Upper lobe of right lung (tissue), 1 donor: ENCODE measurements at regions not wholly inside any gene's neighbourhood (a gene's known extent, or its start where the extent isn't known, plus 50 kb on each side); places are given as distances from the start of the nearest gene placed in this dataset.

Experiments used
- ATAC-seq: fragments of 200-7000 bp; cut with Tn5 transposase; one replicate; pipeline ENCODE4 v1.9.1; 2020; ENCODE audit warnings: mild to moderate bottlenecking, moderate library complexity
- DNase-seq: peaks from one replicate; pipeline ENCODE4 v3.0.0-alpha.2; 2020
- H3K27ac ChIP-seq: fragments of 200-600 bp; one replicate; pipeline ENCODE4 v1.8.0; 2022
- H3K27me3 ChIP-seq: fragments of 200-600 bp; one replicate; pipeline ENCODE4 v1.8.0; 2022; ENCODE audit warnings: mild to moderate bottlenecking
- H3K36me3 ChIP-seq: fragments of 200-600 bp; one replicate; pipeline ENCODE4 v1.8.0; 2022
- H3K4me1 ChIP-seq: fragments of 200-600 bp; one replicate; pipeline ENCODE4 v1.8.0; 2022
- H3K4me3 ChIP-seq: fragments of 200-600 bp; one replicate; pipeline ENCODE4 v1.8.0; 2022; ENCODE audit warnings: mild to moderate bottlenecking
- H3K9me3 ChIP-seq: fragments of 200-600 bp; one replicate; pipeline ENCODE4 v1.8.0; 2022
- intact Hi-C: fragments of 100-400 bp; cut with DNase I; formaldehyde crosslinking; loops from one replicate; pipeline ENCODE4 v1.11.0; 2022
- TF ChIP-seq, protein P1 (sequence below): fragments of 200-600 bp; IDR thresholded peaks from one replicate; pipeline ENCODE4 v1.8.0; 2022; ENCODE audit warnings: antibody characterized with exemption
- donor health status: DM: no; HTN: yes; CAD: no; lungs with severe emphysema.

DNA sequence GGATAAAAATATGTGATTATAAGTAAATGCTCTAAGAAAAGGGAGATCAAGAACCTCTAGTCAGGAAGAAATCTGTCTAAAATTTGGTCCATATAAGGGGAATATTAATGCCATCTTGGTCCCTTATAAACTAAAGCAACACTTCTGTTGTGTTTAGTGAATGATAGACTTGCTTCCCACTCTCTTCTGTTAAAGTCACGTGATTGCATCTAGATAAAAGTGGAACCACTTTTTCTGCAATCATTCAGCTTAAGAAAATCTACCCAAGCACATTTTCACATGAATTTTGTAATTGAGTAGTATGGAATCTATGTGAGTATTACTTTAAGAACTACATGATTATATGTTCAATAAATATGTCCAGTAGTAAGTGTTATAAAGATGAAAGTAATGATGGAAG lies 782.9 kb upstream of the MIR17HG start:
- no peak overlapping the region for H3K27ac ChIP-seq
- intact Hi-C loops = no loop called here
- no peak for ATAC-seq

DNA sequence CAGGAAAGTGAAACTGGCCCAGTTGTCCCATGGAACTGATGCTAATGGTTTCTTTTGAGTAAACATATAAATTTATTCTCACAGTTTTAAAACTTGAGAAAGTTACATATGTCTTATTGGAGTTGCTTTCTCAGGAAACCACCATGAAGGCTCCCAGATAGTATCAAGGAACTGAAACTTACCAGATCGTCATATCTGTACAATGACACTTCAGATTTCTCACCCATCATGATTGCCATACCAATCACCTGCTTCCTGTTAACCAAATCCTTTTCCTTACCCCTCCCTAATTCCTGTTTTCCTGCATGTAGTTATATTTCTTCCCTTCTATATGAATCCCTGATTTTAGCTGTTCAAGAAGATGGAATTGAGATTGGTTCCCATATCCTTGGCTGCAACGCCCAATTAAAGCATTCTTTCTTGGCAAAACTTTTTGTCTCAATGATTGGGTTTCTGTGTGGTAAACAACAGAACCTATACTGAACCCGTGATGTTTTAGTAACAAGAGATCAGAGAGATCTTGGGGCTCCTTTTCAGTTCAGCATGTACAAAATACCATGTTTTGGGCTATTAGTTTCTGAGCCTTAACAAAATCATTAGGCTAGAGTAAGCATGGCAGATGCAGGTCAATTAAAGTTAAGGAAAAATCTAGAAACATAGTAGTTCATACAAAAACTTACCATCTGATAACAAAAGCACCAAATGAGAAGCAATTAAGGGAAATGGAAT lies 781.3 kb upstream of the MIR17HG start:
- no peak for DNase-seq
- H3K4me1 ChIP-seq = no peaks in the 10 kb centered on the region
- no peak overlapping the region for H3K4me3 ChIP-seq
- no peak for ATAC-seq
- no peak overlapping the region for H3K27ac ChIP-seq
- intact Hi-C loops = no loop called here
- H3K36me3 ChIP-seq = no peaks in the 10 kb centered on the region
- TF ChIP-seq, protein P1, sequence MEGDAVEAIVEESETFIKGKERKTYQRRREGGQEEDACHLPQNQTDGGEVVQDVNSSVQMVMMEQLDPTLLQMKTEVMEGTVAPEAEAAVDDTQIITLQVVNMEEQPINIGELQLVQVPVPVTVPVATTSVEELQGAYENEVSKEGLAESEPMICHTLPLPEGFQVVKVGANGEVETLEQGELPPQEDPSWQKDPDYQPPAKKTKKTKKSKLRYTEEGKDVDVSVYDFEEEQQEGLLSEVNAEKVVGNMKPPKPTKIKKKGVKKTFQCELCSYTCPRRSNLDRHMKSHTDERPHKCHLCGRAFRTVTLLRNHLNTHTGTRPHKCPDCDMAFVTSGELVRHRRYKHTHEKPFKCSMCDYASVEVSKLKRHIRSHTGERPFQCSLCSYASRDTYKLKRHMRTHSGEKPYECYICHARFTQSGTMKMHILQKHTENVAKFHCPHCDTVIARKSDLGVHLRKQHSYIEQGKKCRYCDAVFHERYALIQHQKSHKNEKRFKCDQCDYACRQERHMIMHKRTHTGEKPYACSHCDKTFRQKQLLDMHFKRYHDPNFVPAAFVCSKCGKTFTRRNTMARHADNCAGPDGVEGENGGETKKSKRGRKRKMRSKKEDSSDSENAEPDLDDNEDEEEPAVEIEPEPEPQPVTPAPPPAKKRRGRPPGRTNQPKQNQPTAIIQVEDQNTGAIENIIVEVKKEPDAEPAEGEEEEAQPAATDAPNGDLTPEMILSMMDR = no peak
- no peaks in the 10 kb centered on the region for H3K27me3 ChIP-seq
- H3K9me3 ChIP-seq = no peaks in the 10 kb centered on the region

More for the DNA sequence above, 782.9 kb upstream of the MIR17HG start:
- Histone ChIP-seq H3K4me3 (no peak overlapping the region), H3K4me1 (no peaks in the 10 kb centered on the region), H3K36me3 (no peaks in the 10 kb centered on the region), H3K27me3 (no peaks in the 10 kb centered on the region), H3K9me3 (no peaks in the 10 kb centered on the region)
- TF ChIP-seq, protein P1 = no peak
- no peak for DNase-seq

DNA sequence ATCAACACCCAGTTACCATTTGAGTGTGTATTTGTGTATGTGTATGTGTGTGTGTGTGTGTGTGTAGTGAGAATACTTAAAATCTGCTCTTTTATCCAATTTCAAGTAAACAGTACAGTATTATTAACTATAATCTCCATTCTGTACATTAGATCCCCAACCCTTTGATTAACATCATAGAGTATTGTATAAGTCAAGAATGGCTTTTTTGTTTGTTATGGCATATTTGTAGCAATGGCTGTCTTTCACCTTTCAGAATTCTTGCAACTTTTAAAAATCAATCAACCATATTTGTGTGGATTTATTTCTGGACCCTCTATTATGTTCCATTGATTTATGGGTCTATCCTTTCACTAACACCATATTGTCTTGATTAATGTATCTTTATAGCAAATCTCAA lies 779.3 kb upstream of the MIR17HG start:
- ATAC-seq (no peak), DNase-seq (no peak)
- intact Hi-C loops = no loop called here
- no peaks in the 10 kb centered on the region for H3K27me3 ChIP-seq
- H3K9me3 ChIP-seq = no peaks in the 10 kb centered on the region
- H3K4me3 ChIP-seq = no peak overlapping the region
- TF ChIP-seq, protein P1 = no peak
- H3K36me3 ChIP-seq = no peaks in the 10 kb centered on the region
- no peaks in the 10 kb centered on the region for H3K4me1 ChIP-seq
- H3K27ac ChIP-seq = no peak overlapping the region

DNA sequence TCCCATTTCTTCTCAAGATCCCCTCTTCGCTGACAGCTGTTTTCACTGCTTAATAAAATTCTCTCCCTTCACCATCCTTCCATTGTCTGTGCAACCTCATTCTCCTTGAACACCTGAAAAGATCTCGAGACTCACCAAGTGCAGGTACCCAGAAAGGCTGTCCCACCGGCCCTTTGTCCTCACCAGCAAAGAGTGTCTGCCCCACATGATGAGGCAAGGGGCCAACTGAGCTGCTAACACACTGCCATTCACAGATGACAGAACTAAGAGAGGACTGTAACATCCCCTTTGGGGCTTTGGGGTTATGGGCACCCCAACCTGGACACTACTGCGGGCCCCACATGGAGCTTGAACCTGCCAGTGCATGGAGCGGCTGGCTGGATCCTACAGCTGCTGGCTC lies 771.4 kb upstream of the MIR17HG start:
- Histone ChIP-seq H3K36me3 (no peaks in the 10 kb centered on the region), H3K27ac (no peak overlapping the region), H3K4me1 (no peaks in the 10 kb centered on the region), H3K4me3 (no peak overlapping the region), H3K27me3 (no peaks in the 10 kb centered on the region), H3K9me3 (no peaks in the 10 kb centered on the region)
- intact Hi-C loops = no loop called here
- TF ChIP-seq, protein P1 = no peak
- no peak for DNase-seq
- no peak for ATAC-seq

DNA sequence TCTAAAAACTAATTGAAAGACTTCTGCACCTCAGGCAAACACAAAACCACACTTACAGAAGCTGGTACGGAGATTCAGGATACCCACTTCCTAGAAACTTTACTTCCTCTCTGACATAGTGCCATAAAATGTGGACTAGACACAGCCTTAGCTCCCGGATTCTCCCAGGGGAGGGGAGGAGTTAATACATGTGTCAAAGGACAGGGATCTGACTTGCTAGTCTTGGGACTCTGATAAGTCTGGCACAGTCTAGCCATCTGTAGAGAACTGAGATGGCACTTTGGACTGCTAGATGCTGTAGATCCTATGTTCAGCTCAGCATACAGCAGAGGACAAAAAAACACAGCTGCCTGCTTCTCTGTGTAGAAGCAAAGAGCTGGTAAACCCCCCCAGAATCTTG lies 769.8 kb upstream of the MIR17HG start:
- no peak for ATAC-seq
- H3K4me1 ChIP-seq = no peaks in the 10 kb centered on the region
- H3K9me3 ChIP-seq = no peaks in the 10 kb centered on the region
- no peaks in the 10 kb centered on the region for H3K27me3 ChIP-seq
- TF ChIP-seq, protein P1 = no peak
- no peaks in the 10 kb centered on the region for H3K36me3 ChIP-seq
- intact Hi-C loops = no loop called here
- no peak for DNase-seq
- no peak overlapping the region for H3K4me3 ChIP-seq
- H3K27ac ChIP-seq = no peak overlapping the region

DNA sequence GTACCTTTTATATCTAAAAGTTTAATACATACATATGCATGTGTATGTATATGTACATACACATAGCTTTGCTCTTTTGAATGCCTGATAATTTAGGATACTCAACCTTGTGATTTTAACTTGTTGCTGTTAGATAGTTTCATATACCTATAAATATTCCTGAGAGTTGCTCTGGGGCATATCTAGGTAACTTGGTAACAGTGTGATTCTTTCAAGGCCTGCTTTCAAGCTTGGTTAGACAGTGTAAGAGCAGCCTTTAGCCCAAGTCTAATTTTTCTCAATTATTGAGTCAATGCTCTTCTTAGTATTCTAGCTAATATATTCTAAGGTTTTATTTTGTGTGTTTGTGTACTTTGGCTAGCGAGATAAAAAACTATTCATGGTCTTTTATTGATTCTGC lies 762.1 kb upstream of the MIR17HG start:
- TF ChIP-seq, protein P1 = no peak
- Histone ChIP-seq H3K27me3 (no peaks in the 10 kb centered on the region), H3K4me3 (no peak overlapping the region), H3K9me3 (no peaks in the 10 kb centered on the region), H3K4me1 (no peaks in the 10 kb centered on the region), H3K36me3 (no peaks in the 10 kb centered on the region), H3K27ac (no peak overlapping the region)
- DNase-seq (no peak), ATAC-seq (no peak)
- intact Hi-C loops = no loop called here
